D721Med (cell line): ENCODE measurements at regions not wholly inside any gene's neighbourhood (a gene's known extent, or its start where the extent isn't known, plus 50 kb on each side); places are given as distances from the start of the nearest gene placed in this dataset.
"Not testable (repeated sequence)": the region's sequence is repeated elsewhere in the genome, so short reads cannot be mapped to it uniquely, and the experiment has no call there.

Experiments used
- DNase-seq: peaks from one replicate; pipeline ENCODE4 v3.0.0; 2011; ENCODE audit warnings: low spot score; ENCODE audit not compliant: insufficient read length
- FAIRE-seq: peaks from 2 replicates; lab custom pipeline; 2011; peaks lifted over from hg19 to GRCh38; lab: Jason Lieb, UNC
- CTCF ChIP-seq: IDR thresholded peaks from 2 replicates; pipeline ENCODE4 v1.5.1; 2012; ENCODE audit warnings: mild to moderate bottlenecking, control low read depth; ENCODE audit not compliant: insufficient read depth; ENCODE audit errors: missing control alignments

GRCh38 chr1:79499541-79499940 lies 493.0 kb upstream of the ADGRL4 start:
- TF ChIP-seq CTCF: no peak
- no peak for FAIRE-seq
- no peak for DNase-seq

GRCh38 chr1:79497193-79497773 lies 490.8 kb upstream of the ADGRL4 start:
- peak; percentile 94 for TF ChIP-seq CTCF
- peak; percentile 44 for FAIRE-seq
- DNase-seq: no peak

GRCh38 chr1:79496129-79496528 lies 489.6 kb upstream of the ADGRL4 start:
- TF ChIP-seq CTCF: no peak
- DNase-seq: no peak
- FAIRE-seq: no peak

GRCh38 chr1:79493702-79494101 lies 487.2 kb upstream of the ADGRL4 start:
- not testable (repeated sequence) for FAIRE-seq, DNase-seq

- FAIRE-seq, DNase-seq: not testable (repeated sequence)
Measured at GRCh38 chr1:79488572-79489121, 482.1 kb upstream of the ADGRL4 start.

- no peak for TF ChIP-seq CTCF
- no peak for DNase-seq
- no peak for FAIRE-seq
Measured at GRCh38 chr1:79478728-79479373, 472.3 kb upstream of the ADGRL4 start.

- no peak for FAIRE-seq
- no peak for DNase-seq
- no peak for TF ChIP-seq CTCF
Measured at GRCh38 chr1:79478160-79478559, 471.6 kb upstream of the ADGRL4 start.

- FAIRE-seq (no peak), DNase-seq (no peak)
- no peak for TF ChIP-seq CTCF
Measured at GRCh38 chr1:79472067-79472656, 465.6 kb upstream of the ADGRL4 start.
